Dermis microvascular lymphatic vessel endothelial cell (primary cell): ENCODE measurements at regions not wholly inside any gene's neighbourhood (a gene's known extent, or its start where the extent isn't known, plus 50 kb on each side); places are given as distances from the start of the nearest gene placed in this dataset.

Experiments
- DNase-seq, 2 donors: peaks; one replicate each; pipeline versions ENCODE4 v3.0.0 to v3.0.0-alpha.2; 2010; ENCODE audit warnings: low read depth in 2 of 2

DNA sequence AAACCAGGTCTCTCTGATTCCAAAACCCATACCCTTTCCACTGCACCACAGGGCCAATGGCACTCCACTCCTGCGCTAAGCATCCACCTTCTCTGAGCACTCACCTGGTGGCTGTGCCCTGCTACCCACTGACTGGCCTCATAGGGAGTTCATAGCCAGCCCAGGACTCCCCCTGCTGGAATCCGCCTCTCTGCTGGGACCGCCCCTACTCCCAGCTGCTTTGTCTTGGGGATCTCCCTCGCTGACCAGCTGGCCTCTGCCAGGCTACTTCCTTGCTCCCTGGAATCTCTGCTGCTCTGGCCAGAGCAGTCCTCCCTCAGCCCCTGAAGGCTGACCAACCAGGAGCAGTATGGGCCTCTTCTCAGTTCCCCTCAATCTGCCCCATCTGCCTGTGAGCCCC is 129.7 kb downstream of the FAXC start:
- DNase-seq = peak in 1 of 2 donors; percentile 2

DNA sequence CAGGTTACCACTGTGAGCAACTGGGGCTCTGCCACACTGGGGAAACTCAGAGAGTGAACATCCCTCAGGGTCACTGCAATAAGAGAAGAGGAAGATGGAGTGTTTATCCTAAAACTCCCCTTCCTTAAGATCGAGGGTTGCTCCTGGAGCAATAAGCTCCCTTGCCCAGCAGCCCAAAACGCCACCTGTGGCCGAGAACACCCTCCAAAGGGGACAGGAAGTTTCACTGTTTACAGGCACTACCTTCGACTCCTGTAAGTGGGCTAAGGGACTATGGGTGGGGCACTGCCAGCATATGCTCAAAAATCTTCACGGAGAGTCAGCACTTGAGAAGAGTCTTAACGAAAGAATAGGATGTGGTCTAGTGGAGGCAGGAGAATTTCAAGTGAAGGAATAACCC is 132.5 kb downstream of the FAXC start:
- no peak for DNase-seq

DNA sequence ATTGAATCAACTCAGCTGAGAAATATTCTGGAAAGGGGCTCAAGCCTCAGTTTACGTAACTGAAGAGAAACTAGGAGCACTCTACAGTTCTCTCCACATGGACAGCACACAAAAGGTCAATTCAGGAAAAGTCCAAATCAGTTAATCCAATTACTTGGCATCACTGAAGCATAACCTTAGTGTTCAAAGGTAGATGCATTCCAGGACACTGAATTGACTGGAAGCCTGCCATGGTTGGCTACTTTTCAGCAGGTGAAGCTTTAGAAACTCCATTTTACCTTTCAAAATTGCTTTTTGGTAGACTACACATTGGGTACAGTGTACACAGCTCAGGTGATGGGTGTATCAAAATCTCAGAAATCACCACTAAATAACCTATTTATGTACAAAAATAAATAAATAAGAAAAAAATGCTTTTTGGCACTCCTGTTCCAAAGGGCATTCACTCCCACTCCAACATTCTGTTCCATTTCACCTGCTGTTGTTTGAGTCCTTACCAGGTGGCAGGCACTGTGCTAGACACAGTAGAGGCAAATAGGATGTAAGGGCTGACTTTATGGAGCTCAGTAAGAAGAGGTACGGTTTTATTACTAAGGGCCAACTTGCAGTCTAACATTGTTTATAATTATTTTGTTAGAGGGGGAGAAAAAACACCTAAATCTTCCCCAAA is 153.4 kb downstream of the FAXC start:
- DNase-seq = no peak

DNA sequence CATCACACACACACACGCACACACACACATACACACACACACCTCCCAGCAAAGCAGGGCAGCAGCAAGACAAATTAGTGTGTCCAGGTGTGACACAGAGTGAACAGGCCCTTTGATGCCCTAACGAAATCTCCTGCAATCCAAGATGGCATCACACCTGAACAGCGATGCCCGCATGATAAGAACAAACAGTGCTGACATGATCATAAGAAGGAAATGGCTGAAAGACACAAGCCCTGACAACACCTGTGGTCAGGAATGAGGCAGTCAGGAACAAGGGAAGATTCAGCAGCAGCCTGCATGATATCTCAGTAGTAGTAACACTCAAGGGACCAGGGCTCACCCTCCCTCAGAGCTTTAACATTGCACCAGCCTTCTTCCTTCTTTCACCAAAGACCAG is 156.9 kb downstream of the FAXC start:
- DNase-seq = no peak

DNA sequence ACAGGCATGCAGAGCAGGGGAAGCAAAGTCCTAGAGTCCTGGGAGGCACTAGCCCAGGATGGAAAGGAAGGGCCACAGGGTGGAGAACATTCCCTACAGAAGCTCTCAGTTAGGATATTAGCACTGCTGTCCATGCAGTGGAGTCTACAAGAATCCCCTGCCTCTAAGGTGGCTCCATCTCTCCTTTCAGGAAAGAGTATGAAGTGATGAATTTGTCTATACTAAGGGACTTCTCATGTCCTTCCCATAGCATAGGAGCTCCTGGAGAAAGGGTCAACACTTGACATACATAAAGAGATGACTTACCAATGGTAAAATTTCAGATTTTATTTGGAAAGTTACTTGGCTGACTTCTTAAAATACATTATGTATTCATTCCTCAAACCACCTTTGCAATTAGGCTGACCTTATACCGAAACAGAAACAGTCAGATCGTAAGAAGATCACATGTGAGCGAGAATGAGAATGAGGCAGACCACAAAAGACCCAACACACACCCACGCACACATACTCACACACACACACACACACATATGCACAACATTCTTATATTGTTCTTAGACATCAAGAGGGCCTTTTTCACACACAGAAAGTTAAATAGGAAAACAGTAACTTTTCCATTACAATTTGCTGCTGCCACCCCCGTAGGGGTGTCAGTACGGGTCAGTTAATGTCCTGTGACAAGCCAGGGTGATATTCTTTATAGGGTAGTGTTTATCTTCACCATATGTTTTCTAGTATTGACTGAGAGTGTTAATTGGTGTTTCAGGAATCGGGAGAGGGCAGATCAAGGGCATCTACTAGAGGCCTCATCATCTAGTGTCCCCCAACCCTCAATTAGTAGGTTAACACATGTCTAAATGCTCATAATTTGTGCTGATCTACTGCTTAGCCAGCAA is 159.4 kb downstream of the FAXC start:
- DNase-seq = no peak

DNA sequence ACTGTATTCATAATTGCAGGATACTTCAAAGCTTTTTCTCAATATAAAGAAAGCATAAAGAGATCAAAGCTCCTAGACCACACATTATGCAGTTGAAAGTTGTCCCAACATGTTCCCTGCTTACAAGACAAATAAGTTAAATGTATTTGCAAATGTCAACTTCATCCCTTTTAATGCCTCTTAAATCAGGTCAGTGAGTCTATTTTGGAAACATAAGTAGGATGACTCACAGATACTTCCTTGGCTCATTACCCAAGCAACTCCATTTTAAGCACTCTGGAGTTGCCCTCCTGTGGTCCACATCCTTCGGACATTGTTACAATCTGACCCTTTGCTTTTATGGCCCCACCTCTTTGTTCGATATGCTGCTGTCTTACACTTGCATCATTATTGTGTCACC is 162.0 kb downstream of the FAXC start:
- no peak for DNase-seq

DNA sequence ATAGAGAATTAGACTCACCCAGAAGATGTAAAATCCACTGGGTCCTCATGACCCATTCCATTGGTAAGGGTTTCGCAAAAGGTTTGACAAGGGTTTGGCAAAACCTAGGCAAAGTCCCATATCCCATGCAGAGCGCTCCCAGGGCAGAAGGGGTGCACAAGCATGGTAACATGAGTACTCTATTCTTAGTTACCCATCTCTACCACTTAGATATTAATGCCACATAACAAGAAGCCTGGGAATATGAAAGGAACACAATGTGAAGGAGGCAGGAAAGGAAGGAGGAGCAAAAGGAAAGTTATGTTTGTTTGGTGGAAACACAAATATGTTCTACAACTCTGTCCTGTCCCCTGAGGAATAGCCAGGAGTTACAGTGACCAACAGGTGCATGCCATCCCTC is 163.1 kb downstream of the FAXC start:
- no peak for DNase-seq

DNA sequence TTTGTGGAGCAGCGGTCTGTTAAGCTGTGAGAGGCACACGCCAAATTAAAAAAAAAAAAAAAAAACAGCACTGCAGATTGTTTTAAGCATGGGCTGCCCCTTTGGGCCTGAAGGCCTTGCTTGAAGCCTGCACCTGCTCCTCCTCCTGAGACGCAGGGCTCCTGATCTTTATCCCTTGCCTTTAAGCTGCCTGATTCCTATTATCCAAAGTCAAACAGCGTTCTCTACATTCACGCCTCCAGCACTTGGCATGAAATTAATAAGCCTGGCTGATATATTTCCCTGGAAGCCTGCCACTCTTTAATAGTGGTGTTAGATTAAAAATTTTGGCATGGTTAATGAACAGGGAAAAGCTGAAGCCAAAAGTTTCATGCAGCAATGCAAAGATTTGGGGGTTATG is 163.9 kb downstream of the FAXC start:
- no peak for DNase-seq

DNA sequence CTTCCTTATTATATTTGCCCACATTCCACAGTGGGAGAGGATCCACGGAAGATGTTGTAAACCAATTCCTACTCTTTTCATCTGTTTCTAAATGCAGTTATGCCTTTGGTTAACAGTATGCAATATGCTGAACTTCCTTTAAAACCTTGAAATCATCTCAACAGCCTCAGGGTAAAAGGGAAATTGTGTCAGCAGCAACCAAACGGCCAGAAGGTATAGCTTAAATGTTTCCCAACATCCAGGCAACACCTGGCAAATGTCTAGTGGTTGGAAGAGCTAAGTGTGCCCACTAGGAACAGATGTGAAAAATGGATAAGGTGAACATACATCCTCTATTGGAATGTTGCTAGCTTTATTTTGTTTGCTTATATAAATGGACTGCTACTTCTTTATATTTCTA is 164.8 kb downstream of the FAXC start:
- DNase-seq = no peak

DNA sequence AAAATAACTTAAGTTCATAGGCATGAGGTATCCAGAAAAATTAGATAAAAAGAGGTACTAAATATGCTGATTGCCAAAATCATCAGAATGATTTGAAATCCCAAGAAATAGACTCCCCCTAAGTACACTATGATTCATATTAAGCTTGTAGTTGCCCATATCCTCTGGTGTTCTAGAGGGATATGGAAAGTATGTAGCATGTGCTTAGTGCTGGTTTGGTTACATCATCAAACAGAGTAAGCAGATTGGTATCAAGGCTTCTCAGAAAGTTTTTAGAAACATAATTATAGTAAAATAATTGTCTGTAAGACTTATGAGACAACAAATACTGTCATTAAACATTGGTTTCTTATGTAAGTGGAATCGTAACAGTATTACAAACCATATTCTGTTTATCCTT is 166.4 kb downstream of the FAXC start:
- DNase-seq = no peak

DNA sequence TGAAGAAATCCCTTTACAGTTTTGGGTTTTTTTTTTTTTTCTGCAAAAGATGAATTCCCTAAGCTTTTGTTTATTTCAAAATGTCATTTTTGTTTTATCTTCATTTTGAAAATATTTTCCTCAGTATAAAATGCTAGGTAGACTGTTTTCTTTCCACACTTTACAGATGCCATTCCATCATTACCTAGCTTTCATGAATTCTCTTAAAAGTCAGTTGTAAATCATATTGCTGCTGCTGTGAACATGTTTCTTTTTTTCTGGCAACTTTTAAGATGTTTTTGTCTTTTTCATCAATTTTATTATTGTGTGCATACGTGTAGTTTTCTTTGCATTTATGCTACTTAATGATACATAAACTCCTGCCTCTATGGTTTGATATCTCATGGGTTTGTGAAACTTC is 168.3 kb downstream of the FAXC start:
- DNase-seq = no peak

DNA sequence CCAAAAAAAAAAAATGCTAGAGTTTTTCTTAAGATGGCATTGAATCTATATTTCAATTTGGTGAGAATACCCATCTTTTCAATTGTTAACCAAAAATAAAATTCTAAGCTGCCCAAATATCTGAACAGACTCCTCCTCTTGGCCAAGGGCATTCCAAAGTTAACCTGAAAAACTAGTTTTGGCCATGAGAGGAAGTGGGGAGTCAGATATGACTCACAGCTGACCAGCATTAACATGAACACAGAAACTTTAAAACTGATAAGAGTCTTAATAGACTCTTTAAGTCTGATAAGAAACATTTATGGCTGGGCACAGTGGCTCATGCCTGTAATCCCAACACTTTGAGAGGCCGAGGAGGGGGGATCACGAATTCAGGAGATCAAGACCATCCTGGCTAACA is 171.3 kb downstream of the FAXC start:
- no peak for DNase-seq

DNA sequence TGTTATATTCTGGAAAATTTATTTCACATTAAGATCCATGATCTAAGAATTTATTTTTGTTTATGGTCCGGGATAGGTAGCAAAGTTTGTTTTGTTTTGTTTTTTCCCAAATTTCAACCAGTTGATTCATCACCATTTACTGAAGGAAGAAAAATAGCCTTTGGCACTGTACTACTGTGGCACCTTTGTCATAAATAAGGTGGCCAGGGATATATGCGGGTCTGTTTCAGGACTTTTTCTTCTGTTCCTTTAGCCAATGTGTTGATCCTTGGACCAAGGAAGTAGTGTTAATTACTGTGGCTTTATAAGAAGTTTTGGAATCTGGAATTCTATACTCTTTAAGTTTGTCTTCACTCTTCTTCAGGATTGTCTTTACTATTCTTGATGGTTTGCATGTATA is 171.7 kb downstream of the FAXC start:
- DNase-seq = no peak

DNA sequence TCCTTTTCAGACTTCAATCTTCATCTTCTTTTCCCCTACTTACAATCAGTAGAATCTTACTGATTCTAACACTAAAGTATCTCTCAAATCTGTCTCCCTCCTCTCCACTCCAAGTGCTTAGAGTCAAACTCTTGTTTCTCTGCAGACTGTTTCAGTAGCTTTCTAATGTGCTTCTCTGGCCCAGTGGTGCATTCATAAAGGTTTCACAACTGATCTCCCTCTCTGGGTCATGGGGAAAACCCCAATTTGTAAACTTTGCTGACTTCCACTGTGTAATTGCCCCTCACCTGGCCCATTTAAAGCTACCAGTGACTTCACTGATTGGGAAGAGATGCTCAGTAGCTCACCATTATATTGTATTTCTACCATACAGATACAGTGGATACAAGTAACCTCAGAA is 183.6 kb downstream of the FAXC start:
- no peak for DNase-seq

DNA sequence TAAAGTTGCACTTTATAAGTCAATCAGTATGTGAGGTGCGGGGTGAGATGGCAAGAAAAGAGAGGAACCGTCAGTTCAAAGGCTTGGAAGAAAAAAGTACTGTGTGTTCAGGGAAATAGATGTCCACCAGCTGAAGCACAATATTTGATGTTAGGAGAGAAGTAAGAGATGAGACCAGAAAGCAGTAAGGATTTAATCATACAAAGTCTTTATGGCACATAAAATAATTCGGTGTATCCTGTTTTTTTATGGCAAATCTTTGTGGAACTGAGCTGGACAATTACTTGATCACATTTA is 197.2 kb downstream of the FAXC start:
- DNase-seq = no peak

DNA sequence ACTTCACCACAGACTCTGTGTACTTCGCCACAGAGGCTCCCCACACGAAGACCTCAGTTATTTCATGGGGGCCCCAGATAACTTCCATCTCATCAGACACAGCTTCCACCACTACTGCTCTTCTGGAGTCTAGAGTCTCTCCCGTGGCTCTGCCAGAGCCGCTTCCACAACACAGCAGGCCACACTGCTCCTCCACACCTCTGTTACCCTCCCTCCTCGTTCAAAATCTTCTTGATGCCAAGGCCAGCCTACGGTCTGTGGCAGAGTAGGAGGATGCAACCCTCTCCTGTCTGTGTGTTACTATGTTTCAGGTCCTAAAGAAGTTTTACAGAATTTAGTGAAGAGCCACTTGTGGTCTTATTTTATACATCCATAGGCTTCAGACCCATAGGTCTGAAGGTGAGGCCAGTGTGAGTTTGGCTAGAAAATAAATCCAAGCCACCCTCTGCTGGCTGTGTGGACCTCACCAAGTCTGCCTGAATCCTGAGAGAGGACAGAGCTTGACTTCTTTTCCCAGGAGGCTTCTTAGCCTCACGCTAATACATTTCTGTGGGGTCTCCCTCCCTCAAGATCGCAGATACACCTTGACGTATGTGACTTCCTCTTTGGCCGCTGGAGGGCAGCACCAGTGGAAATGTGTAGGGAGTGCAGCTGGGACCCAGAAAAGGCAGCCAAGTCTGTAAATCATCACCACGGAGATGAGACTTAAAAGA is 197.7 kb downstream of the FAXC start:
- DNase-seq = peak in 1 of 2 donors; percentile 25

DNA sequence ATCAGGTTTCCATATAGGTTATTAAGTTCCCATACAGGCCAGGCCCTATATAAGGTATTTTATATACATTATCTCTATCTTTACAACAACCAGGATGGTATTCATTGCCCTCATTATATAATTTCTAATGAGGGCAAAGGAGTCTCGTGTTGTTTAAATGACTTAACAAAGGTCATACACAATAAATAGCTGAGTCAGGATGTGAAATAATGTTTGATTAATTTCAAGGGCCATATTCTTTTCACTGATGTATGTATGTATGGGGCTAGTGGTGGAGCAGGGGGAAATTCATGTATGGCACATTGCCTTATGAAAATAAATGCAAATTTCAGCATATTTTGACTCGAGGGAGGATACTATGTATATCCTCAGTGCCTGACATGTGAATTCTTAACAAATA is 200.7 kb downstream of the FAXC start:
- DNase-seq = no peak

DNA sequence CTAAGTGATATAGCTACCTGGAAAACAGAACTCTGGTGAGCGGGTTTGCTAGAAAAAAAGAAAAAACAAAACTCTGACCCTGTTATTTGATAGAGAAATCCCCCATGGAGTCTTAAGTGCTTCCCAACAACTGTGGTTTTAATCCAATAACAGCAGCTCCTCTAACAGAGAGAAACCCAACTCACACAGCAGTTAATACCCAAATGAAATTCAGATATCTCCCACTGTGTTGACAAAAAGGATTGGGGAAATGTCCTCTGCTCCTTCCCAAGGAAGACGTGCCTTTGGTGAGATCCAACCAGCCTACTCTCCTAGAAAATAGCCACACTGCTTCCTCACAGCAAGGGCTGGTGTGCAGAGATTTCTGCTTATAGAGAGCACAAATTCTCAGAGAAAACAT is 200.4 kb upstream of the FBXL4 start:
- DNase-seq = no peak

DNA sequence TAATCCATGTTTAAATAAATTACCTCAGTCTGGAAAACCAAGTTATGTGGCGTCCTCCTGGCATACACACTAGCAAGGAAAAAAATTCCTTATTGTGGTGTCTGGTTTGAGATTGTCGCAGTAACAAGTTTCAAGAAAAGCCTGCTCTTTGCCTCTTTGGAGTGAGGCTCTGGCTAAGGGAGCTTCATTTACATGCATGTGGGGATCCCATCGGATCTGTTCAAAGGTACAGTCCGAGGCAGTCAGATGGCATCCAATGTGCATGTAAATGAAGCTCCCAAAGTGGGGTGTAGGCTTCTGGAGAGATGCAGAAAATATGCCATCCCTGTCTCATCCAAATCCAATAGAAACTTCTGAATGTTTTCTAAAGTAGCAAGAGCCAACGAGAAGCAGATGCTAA is 199.5 kb upstream of the FBXL4 start:
- no peak for DNase-seq

DNA sequence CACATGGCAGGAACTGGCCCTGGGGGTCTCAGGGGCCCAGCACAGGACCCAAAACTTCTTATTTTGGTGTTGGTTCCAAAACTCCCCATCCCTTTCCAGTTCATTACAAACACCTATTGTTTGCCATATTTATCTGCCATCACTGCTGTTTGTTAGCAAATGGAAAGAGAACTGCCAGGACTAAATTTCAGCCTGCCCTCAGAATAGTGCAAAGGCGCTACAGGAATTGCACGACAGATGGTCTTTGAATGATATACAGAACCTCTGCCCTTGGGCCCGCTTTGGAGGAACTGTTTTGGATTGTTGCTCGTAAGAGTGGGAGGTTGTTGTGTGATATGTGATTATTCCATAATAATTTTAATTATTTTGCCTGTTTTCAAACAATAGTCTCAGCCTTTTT is 199.0 kb upstream of the FBXL4 start:
- no peak for DNase-seq

DNA sequence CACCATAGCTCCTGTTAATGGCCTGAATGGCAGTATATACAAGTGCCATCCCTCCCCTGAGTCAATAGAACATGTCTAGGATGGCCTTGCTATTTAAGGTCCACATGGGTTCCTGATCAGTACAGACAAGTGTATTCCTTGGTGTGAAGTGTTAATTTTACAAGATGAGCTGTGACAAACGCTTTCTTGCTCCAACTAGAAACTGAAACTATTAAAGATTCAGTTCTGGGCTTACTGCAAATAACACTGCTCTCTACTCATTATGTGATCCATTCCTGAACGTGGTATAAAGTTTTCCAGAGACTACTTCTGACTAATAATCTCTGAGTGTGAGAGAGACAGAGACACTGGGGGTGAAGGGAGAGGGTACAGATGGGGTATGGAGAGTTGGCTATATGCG is 198.0 kb upstream of the FBXL4 start:
- DNase-seq = no peak

DNA sequence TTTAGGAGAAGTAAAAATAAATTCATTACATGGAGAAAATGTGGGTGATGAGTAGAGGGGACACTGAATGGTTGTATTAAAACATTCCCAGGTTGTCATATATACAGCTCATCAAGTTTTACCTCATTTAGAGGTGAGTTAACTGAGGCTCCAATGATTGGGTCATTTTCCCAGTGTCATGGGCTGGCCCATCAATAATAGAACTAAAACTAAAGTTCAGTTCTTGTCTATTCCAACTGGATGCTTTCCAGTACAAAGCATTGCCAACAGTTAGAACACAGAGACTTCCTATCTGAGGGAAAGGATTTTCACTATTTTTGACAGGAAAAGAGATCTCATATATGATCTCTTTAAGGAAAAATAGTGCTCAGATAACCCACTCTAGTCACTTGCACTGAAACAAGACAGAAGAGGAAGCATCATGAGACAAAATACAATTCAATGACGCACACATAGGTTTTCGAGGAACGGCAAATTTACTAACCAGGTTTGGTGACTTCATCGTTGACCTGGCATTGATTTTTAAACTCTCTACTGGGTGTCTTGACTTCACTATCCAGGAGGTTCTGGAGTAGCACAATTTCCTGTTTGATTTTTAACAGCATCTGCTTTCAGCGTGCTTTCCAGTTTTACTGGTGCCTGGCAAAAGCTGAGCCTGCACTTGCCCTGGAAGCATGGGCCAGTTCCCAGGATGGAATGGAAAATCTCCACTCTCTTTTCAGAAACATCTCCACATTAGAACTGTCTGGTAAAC is 195.5 kb upstream of the FBXL4 start:
- DNase-seq = no peak
